HL-60 (cell line): ENCODE measurements at regions not wholly inside any gene's neighbourhood (a gene's known extent, or its start where the extent isn't known, plus 50 kb on each side); places are given as distances from the start of the nearest gene placed in this dataset.

Experiments used
- GABPA ChIP-seq: IDR thresholded peaks from 2 replicates; pipeline ENCODE4 v1.6.1; 2012; ENCODE audit warnings: low read depth
- POLR2AphosphoS5 ChIP-seq: IDR thresholded peaks from 2 replicates; pipeline ENCODE4 v1.6.1; 2012; ENCODE audit warnings: low read depth
- SPI1 ChIP-seq: IDR thresholded peaks from 2 replicates; pipeline ENCODE4 v1.6.1; 2012; ENCODE audit warnings: low read depth, mild to moderate bottlenecking, borderline replicate concordance
- TF ChIP-seq, protein P1 (sequence below): IDR thresholded peaks from one replicate; pipeline ENCODE4 v1.5.1; 2011; ENCODE audit warnings: low read length, control low read depth, inconsistent platforms; ENCODE audit not compliant: insufficient read depth
- TF ChIP-seq, protein P2 (sequence below): IDR thresholded peaks from 2 replicates; pipeline ENCODE4 v1.6.1; 2012; ENCODE audit warnings: low read depth; ENCODE audit not compliant: insufficient replicate concordance

DNA sequence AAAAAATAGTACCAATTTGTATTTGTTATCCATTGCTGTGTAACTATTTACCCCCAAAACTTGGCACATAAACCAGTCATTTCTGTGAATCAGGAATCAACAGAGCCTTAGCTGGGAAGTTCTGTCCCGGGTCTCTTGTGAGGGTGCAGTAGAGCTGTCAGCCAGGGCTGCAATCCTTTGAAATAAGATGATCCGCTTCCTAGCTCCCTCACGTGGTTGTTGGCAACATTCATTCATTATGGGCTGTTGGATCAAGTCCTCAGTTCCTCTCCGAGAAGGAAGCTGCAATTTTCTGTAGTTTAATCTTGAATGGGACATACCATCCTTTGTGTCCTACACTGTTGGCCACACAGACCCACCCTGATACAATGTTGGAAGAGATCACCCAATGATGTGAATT is 277.2 kb downstream of the SUCLA2 start:
- TF ChIP-seq, protein P1, sequence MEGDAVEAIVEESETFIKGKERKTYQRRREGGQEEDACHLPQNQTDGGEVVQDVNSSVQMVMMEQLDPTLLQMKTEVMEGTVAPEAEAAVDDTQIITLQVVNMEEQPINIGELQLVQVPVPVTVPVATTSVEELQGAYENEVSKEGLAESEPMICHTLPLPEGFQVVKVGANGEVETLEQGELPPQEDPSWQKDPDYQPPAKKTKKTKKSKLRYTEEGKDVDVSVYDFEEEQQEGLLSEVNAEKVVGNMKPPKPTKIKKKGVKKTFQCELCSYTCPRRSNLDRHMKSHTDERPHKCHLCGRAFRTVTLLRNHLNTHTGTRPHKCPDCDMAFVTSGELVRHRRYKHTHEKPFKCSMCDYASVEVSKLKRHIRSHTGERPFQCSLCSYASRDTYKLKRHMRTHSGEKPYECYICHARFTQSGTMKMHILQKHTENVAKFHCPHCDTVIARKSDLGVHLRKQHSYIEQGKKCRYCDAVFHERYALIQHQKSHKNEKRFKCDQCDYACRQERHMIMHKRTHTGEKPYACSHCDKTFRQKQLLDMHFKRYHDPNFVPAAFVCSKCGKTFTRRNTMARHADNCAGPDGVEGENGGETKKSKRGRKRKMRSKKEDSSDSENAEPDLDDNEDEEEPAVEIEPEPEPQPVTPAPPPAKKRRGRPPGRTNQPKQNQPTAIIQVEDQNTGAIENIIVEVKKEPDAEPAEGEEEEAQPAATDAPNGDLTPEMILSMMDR, result no peak
- no peak for TF ChIP-seq POLR2AphosphoS5
- TF ChIP-seq, protein P2, sequence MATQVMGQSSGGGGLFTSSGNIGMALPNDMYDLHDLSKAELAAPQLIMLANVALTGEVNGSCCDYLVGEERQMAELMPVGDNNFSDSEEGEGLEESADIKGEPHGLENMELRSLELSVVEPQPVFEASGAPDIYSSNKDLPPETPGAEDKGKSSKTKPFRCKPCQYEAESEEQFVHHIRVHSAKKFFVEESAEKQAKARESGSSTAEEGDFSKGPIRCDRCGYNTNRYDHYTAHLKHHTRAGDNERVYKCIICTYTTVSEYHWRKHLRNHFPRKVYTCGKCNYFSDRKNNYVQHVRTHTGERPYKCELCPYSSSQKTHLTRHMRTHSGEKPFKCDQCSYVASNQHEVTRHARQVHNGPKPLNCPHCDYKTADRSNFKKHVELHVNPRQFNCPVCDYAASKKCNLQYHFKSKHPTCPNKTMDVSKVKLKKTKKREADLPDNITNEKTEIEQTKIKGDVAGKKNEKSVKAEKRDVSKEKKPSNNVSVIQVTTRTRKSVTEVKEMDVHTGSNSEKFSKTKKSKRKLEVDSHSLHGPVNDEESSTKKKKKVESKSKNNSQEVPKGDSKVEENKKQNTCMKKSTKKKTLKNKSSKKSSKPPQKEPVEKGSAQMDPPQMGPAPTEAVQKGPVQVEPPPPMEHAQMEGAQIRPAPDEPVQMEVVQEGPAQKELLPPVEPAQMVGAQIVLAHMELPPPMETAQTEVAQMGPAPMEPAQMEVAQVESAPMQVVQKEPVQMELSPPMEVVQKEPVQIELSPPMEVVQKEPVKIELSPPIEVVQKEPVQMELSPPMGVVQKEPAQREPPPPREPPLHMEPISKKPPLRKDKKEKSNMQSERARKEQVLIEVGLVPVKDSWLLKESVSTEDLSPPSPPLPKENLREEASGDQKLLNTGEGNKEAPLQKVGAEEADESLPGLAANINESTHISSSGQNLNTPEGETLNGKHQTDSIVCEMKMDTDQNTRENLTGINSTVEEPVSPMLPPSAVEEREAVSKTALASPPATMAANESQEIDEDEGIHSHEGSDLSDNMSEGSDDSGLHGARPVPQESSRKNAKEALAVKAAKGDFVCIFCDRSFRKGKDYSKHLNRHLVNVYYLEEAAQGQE, result no peak
- no peak for TF ChIP-seq GABPA
- no peak for TF ChIP-seq SPI1
